Fibroblast of lung (primary cell): ENCODE measurements at regions not wholly inside any gene's neighbourhood (a gene's known extent, or its start where the extent isn't known, plus 50 kb on each side); places are given as distances from the start of the nearest gene placed in this dataset.

Experiments used
- DNase-seq, 2 donors: peaks; one replicate each; pipeline versions ENCODE4 v3.0.0 to v3.0.0-alpha.2; 2010; ENCODE audit warnings: low read depth in 2 of 2
- H2AFZ ChIP-seq: 2 replicates; pipeline ENCODE4 v1.5.1; 2012; ENCODE audit warnings: low read length, control low read depth, inconsistent platforms
- H3K27ac ChIP-seq: 2 replicates; pipeline ENCODE4 v1.5.1; 2011; ENCODE audit warnings: low read length, control low read depth; ENCODE audit not compliant: insufficient read depth
- H3K27me3 ChIP-seq: 2 replicates; pipeline ENCODE4 v1.5.1; 2011; ENCODE audit warnings: mild to moderate bottlenecking, low read length; ENCODE audit not compliant: control insufficient read depth, insufficient read depth
- H3K36me3 ChIP-seq: 2 replicates; pipeline ENCODE4 v1.5.1; 2011; ENCODE audit warnings: low read length; ENCODE audit not compliant: control insufficient read depth, insufficient read depth
- H3K4me1 ChIP-seq: 2 replicates; pipeline ENCODE4 v1.5.1; 2011; ENCODE audit warnings: low read length; ENCODE audit not compliant: control insufficient read depth, insufficient read depth; ENCODE audit errors: extremely low read depth
- H3K4me2 ChIP-seq: 2 replicates; pipeline ENCODE4 v1.5.1; 2011; ENCODE audit warnings: low read length, control low read depth; ENCODE audit not compliant: insufficient read depth; ENCODE audit errors: extremely low read depth
- H3K4me3 ChIP-seq, 4 experiments: fragments of 200-600 bp in 1 of 4; sonication (generic) in 1 of 4; replicated peaks in 1 of 4; 2 replicates each; pipeline ENCODE4 v1.5.1; 2011 to 2016; ENCODE audit warnings: low read length in 4 of 4, low read depth in 3 of 4, mild to moderate bottlenecking in 3 of 4, control low read depth in 2 of 4, inconsistent platforms in 1 of 4, mixed read lengths in 1 of 4; ENCODE audit not compliant: insufficient read depth in 1 of 4; ENCODE audit errors: control extremely low read depth in 1 of 4
- H3K79me2 ChIP-seq: 2 replicates; pipeline ENCODE4 v1.5.1; 2012; ENCODE audit warnings: mild to moderate bottlenecking, low read length, inconsistent platforms; ENCODE audit not compliant: control insufficient read depth, insufficient read depth
- H3K9ac ChIP-seq: 2 replicates; pipeline ENCODE4 v1.5.1; 2011; ENCODE audit warnings: mild to moderate bottlenecking, low read length, control low read depth; ENCODE audit not compliant: insufficient read depth
- H3K9me3 ChIP-seq: 2 replicates; pipeline ENCODE4 v1.5.1; 2012; ENCODE audit warnings: low read depth, low read length; ENCODE audit not compliant: control insufficient read depth, insufficient read depth
- H4K20me1 ChIP-seq: 2 replicates; pipeline ENCODE4 v1.5.1; 2011; ENCODE audit warnings: low read length; ENCODE audit not compliant: control insufficient read depth, insufficient read depth; ENCODE audit errors: extremely low read depth
- CTCF ChIP-seq, 2 donors: IDR thresholded peaks in 1 of 2; conservative IDR thresholded peaks in 1 of 2; 1 replicate in 1 of 2; 2 replicates in 1 of 2; pipeline ENCODE4 v1.5.1; 2011 to 2012; ENCODE audit warnings: low read length in 2 of 2, control low read depth in 1 of 2, inconsistent platforms in 1 of 2, low read depth in 1 of 2, mild to moderate bottlenecking in 1 of 2
- EZH2 ChIP-seq: IDR thresholded peaks from 2 replicates; pipeline ENCODE4 v1.5.1; 2012; ENCODE audit warnings: low read length, control low read depth, mild to moderate bottlenecking; ENCODE audit errors: missing control alignments

- Histone ChIP-seq H3K4me3 (no peak overlapping the region), H4K20me1 (no peaks in the 10 kb centered on the region), H2AFZ (no peak overlapping the region), H3K9ac (no peak overlapping the region), H3K79me2 (no peaks in the 10 kb centered on the region), H3K9me3 (no peaks in the 10 kb centered on the region), H3K27me3 (no peaks in the 10 kb centered on the region), H3K27ac (no peak overlapping the region), H3K36me3 (no peaks in the 10 kb centered on the region), H3K4me1 (peaks cover 2% of the 10 kb centered on the region), H3K4me2 (no peak overlapping the region)
- TF ChIP-seq CTCF (conservative IDR thresholded peaks at IDR 0.05 in 1 of 2, IDR thresholded peaks at IDR 0.05 in 1 of 2; ENCODE audit: low read depth in 1 of 2, low read length in 2 of 2) (no peak), EZH2 (no peak)
- peak; percentile 19 to 39 for DNase-seq
Measured at GRCh38 chr5:176180339-176180738, 57.9 kb upstream of the SIMC1 start.

- Histone ChIP-seq H3K9ac (no peak overlapping the region), H3K9me3 (no peaks in the 10 kb centered on the region), H4K20me1 (no peaks in the 10 kb centered on the region), H3K79me2 (no peaks in the 10 kb centered on the region), H3K4me1 (peaks cover 2% of the 10 kb centered on the region), H2AFZ (no peak overlapping the region), H3K27me3 (no peaks in the 10 kb centered on the region), H3K27ac (no peak overlapping the region), H3K36me3 (no peaks in the 10 kb centered on the region), H3K4me2 (no peak overlapping the region), H3K4me3 (no peak overlapping the region)
- no peak for DNase-seq
- TF ChIP-seq CTCF (conservative IDR thresholded peaks at IDR 0.05 in 1 of 2, IDR thresholded peaks at IDR 0.05 in 1 of 2; ENCODE audit: low read depth in 1 of 2, low read length in 2 of 2) = no peak
- TF ChIP-seq EZH2 = no peak
Measured at GRCh38 chr5:176180781-176181180, 57.4 kb upstream of the SIMC1 start.

GRCh38 chr5:176181271-176181855 is 56.9 kb upstream of the SIMC1 start:
- no peaks in the 10 kb centered on the region for H3K9me3 ChIP-seq
- H3K27me3 ChIP-seq = no peaks in the 10 kb centered on the region
- H4K20me1 ChIP-seq = no peaks in the 10 kb centered on the region
- DNase-seq = no peak
- H3K79me2 ChIP-seq = no peaks in the 10 kb centered on the region
- no peak overlapping the region for H3K4me2 ChIP-seq
- peaks cover 2% of the 10 kb centered on the region for H3K4me1 ChIP-seq
- no peak overlapping the region for H2AFZ ChIP-seq
- H3K27ac ChIP-seq = no peak overlapping the region
- H3K36me3 ChIP-seq = no peaks in the 10 kb centered on the region
- no peak overlapping the region for H3K9ac ChIP-seq
- H3K4me3 ChIP-seq = no peak overlapping the region
- TF ChIP-seq EZH2 (no peak), CTCF (conservative IDR thresholded peaks at IDR 0.05 in 1 of 2, IDR thresholded peaks at IDR 0.05 in 1 of 2; ENCODE audit: low read depth in 1 of 2, low read length in 2 of 2) (no peak)
